ENCODE measurements at regions not wholly inside any gene's neighbourhood (a gene's known extent, or its start where the extent isn't known, plus 50 kb on each side); places are given as distances from the start of the nearest gene placed in this dataset.
"Not testable (repeated sequence)": the region's sequence is repeated elsewhere in the genome, so short reads cannot be mapped to it uniquely, and the experiment has no call there.

DNA sequence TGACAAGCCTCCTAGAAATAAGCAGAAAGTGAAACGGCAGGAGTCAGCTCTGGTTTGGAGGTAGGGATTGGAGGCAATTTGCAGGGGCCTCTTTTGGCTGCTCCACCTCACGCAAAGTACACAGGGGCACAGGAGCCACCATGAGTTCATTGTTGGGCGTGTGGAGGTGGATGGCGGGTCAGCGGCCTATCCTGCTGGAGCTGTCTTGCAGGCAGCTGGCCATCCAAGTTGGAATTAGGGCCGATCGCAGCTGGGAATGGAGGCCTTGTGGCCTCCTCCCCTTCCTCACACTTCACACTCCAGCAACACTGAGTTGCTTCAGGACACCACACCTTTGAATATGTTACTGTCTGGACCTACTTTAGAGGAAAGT lies 171.5 kb downstream of the MYCN start:
- DNase-seq: no peak

DNA sequence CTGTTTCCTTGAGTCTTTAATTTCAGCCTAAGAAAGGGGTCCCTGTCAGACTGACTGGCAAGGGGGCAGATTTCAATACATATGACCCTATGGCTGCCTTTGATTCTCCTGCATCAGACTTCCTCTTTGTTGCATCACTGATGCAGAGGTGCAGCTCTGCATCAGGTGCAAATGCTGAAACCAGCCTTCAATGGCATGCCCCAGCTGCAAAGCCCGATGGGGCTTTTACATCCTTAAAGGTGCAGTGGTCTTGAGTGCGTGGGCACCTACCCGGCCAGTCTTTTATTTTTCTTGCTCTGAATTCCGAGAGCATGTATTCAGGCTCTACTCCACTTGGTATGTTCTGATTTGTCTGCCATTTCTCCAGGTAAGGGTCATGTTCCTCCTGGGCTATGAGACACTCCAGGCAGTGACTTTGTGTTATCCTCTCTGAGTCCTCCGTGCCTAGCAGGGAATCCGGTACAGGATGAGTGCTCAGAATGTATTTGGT lies 169.5 kb downstream of the MYCN start:
- DNase-seq: no peak

DNA sequence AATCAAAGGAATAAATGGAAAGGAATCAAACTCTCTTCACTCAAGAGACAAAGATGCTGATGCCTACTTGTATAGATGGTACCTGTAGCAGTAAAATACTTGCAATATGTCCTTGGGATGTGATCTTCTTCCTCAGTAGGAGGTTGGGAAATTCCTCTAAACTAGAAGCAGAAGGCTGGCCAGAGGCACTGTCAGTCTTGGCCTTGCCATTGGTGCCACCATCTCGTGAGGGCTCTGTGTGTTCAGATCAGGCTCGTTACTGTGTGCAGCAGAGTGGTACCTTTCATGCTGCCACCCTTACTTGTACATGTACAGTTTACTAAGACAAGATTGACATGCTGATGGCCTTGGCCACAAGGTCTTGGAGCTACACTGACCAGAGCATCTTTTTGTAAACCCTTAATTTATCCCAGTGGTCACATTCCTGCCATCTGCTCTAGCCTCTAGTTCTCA lies 169.0 kb downstream of the MYCN start:
- DNase-seq: no peak

DNA sequence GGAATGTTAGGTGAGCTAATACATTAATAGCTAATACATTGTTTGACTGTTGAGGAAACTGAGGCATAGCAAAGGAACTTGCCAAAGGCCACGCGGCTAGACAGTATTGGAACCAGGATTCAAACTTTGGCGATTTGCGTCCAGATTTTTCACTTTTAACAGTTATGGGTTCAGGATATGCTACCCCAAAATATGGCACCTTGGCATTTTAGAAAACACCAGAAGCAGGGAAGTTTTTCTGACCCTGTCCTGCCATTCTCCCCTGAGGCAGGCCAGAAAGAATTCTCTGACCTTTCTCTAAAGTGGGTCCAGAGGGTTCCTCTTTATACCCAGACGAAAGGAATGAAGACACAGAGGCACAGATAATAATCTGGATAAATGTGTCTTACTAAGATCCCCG lies 166.9 kb downstream of the MYCN start:
- no peak for DNase-seq

DNA sequence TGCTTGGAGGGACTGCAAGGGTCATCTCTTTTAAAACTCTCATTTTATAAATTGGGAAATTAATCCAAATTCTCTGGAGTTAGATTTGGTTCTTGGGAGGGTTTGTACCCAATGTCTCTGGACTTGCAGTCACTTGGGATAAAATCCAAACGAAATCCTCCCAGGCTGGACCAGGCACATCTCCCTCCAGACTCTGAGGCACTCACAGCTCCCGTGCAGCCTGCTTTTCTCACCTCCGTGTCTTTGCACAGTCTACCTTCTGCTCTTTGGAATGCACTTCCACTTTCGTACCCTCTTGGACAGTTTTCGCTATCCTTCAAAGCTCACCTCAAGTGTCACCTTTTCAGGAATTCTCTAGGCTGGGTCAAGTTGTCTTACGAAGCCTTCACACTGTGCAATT lies 166.3 kb downstream of the MYCN start:
- no peak for DNase-seq

DNA sequence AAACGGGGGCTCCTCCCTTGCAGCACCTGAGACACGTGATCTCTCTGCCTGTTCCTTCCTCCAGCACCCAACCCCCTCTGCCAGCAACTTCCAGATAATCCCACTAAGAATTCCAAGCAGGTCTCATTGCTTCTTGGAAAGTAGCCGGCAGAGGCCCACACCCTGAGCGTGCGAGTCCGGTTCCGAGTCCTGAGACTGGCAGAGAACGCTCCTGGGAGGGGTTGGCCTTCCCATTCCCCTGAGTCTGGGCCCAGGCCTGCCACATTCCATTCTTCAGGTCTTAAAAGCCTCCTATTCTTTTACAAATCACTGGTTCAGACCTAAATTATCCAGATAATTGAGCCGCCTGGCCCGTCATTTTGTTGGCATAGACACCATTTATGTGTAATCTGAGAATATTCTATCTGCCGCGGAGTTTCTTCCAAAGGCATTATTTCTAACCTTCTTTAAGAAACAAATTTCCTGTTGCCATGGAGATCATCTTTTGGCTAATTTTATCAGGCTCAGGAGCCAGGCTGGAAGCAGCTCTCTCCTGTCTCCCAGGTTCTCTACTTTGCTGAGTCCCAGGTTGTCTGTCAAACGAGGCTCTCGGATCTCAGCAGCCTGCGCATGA lies 165.4 kb downstream of the MYCN start:
- no peak for DNase-seq

DNA sequence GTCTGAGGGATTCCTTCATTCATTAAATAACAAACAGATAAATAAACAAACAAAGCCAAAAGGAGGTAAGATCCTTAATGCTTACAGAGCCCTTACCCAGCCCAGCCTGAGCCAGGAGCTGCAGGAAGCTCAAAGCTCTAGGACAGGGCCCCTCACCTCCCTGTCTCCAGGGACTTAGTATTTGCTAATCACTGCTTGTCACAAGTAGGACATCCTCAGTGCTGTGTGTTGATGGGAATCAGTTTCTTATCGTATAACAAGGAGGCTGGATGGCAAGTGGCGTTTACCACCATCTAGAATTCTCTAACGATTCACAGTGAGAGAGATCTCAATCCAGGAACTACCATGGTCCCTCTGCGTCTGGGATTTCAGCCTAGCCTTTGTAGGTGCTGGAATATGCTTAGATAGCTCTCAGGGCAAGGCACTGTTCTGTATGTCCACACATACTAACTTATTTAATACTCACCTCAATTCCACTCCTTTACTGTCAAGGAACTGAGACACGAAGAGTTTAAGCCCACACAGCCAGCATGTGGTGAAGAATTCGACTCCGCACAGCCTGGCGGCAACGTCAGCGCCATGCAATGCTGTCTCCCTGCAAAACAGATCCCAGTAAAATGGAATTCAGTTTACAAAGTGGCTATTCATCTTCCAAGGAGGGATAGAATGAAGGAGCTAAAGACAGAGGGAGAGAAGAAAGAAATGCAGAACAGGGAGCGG lies 164.8 kb downstream of the MYCN start:
- DNase-seq: no peak

DNA sequence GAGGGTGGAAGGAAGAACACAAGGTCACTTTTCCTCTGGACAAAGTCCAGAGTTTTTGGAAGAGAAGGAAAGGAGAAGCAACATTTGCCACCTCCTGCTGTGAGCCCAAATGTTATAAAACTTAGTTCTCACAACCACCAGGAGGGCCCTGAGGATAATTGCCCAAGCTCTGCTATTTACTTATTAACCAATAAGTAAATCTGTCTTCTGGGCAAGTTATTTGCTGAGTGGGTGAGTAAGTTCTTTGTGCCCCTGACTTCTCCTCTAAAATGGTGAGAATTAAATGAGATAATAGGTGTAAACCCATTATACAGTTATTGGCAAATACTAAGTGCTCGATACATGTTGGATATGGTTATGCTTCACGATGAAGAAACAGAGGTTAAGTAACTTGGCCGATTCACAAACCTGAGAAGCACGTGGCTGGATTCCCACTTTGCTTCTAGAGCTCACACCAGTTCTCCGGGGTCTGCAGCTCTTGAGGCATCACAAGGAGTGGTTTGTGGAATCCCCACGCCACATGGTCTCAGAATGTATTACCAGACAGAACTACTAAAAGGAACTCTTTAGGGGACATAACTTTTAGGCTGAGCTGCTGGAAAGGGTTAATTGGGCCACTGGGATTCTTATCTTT lies 164.1 kb downstream of the MYCN start:
- no peak for DNase-seq

DNA sequence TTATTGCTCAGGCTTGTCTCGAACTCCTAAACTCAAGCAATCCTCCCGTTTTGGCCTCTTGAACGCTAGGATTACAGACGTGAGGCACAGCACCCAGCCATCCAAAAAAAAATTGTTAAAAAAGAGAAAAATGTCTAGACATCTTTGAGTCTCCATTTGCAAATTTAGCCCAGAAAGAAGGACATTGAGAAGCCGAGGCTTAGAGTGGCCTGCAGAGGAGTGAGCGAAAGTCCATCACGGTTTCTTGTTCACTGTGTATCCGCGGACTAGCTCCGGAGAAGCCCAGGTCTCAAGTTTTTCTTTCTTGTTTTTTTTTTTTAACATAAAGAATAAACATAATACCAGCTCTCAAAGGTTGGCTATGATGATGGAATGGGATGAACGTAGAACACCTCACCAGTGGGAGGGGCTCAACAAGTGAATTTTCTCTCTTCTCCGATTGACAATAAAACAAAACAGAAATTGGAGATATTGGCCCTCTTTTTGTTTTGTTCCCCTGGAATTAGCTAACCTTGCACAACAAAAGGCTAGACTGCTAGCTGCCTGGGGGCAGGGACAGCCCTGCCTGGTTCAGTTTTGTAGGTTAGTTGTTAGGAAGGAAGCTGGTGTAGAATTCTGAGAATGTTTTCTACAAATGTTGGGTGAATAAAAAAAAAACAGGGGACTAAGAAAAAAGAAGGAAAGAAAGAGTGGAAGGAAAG lies 163.4 kb downstream of the MYCN start:
- no peak for DNase-seq

DNA sequence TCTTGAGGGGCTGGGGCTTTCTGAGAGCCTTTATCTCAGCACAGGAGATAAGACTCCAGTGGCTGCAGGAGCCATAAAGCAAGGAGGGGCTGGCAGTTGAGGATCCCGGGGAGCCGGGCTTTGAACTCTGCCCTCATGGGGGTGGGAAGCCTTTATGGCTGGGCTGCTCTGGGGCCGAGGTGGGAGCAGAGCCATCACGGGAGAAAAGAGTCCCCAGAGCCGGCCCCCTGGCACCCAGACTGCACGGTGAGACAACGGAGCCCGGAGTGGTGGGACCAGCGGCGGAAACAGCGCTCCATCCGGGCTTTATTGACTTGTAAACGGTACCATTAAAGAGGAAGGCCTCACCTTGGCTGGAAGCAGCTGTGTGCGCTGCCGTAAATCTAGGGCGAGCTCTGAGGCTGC lies 162.6 kb downstream of the MYCN start:
- DNase-seq: no peak

DNA sequence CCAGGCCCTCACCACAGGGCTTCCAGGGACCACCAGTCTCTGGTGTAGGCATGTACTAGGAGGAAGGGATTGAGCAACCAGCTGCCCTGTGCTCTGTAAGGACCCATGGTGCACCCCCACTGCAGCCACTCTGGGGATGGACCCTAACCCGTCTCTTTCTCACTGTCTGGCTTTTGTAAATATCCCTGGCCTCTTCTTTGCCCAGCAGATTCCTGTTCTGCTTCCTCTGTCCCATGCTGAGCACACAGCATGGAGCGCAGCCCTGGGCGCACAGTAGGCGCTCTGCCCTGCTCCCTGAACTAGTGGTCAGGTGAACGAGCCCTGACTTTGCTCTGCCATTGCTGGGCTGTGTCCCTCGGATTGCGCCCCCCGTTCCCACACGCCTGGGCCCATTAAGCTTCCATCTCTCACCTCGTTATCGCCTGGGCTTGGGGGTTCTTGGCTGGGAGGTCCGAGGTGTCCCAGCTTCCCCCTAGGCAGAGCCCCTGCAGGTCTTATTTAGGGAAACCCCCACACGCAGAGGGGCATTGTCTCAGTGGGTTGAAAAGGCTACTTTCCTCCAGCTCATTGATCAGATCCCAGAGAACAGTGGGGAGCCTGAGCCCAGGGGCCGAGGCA lies 162.1 kb downstream of the MYCN start:
- no peak for DNase-seq

DNA sequence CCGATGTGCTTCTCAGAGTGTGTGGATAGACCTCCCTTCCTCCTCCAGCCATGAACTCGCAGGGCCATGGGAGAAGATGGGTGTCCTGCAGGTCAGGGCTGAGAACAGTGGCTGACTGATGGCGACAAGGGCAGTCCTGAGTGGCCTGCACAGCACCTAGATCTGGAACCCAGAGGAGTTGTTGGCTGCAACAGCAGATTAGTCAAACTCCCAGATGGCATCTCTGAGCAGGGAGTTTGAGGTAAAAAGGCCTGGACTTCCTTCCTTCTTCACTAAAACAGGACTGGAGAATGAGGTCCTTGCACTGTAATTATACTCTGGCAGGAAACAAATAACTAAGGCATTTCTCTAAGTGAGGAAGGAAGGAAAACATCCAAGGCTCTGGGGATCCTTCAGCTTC lies 160.8 kb downstream of the MYCN start:
- no peak for DNase-seq

DNA sequence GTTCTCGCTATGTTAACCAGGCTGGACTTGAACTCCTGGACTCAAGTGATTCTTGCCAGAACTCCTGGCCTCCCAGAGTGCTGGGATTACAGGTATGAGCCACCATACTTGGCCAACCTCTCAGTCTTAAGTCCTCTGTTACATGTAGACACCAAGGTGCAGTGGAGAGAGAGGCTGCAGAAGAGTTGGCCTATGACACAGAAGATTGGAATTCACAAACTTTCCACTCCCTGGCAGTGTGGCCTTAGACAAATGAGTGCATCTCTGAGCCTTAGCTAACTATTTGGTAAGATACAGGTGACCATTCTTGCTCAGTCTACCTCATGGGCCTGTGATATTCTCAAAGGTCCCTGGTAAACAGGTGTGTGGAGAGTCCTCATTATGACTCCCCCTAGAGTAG lies 159.7 kb downstream of the MYCN start:
- DNase-seq: no peak

DNA sequence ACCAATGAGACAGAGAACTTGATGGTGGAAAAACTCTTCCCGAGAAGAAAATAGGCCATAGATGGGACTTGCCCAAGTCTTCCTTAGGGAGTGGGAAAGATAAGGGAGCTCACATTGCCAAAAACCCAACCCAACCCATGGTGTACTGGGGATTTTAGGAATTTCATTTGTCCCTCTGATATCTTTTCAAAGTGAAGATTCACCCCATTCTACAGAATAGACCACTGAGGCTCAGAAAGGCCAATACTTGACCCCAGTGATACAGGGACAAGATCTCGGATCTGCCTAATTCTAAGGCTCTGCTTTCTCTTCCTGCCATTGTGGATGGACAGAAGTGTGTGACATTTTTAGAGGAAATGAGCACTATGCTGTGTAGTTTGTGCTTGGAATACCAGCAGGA lies 159.0 kb downstream of the MYCN start:
- DNase-seq: no peak

DNA sequence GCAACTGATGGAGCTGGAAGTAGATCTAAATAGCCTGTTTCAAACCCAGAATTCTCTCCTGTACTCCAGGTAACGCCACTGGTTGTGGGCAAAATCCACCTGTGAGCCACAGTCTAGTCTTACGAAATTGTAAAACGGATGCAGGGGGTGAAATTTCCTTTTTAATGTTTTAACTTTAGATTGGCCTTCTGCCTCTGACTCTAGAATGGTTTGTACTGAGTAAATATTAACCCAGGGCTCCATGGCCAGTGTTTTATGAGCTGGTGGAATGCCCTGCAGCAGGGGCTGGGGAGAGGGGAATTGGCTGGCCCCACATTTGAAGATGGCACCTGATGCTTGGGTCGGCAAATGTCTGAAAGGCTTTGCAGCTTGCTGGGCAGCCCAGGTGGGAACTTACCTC lies 156.6 kb downstream of the MYCN start:
- DNase-seq: no peak

DNA sequence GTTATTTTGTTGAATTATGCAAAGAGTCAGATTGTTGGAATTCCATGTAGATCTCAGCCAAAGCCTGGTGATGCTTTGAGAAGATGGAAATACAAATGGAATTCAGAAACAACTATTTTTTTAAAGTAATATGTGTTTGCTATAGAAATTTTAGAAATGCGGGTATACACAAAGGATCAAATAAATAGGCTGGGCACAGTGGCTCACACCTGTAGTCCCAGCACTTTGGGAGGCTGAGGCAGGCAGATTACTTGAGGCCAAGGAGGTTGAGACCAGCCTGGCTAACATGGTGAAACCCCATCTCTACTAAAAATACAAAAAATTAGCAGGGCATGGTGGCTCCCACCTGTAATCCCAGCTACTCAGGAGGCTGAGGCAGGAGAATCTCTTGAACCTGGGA lies 155.1 kb downstream of the MYCN start:
- not testable (repeated sequence) for DNase-seq

DNA sequence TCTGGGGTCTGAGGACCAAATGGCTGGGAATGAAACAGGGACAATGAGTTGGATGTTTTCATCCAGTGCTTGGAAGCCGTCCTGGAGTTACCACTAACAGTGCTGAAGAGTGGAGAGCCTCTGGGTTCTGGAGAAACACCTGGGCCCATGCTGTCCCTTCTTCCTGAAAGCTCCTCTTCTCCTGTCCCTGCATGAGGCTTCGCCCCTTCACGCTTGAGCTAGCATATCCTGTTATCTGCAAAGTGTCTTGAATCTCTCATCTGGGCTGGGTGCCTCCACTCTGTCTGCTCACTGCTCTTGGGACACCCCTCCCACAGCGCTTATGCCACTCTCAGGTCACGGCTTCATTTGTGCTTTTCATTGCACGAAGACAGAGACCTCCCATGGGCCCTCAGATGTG lies 154.5 kb downstream of the MYCN start:
- no peak for DNase-seq

DNA sequence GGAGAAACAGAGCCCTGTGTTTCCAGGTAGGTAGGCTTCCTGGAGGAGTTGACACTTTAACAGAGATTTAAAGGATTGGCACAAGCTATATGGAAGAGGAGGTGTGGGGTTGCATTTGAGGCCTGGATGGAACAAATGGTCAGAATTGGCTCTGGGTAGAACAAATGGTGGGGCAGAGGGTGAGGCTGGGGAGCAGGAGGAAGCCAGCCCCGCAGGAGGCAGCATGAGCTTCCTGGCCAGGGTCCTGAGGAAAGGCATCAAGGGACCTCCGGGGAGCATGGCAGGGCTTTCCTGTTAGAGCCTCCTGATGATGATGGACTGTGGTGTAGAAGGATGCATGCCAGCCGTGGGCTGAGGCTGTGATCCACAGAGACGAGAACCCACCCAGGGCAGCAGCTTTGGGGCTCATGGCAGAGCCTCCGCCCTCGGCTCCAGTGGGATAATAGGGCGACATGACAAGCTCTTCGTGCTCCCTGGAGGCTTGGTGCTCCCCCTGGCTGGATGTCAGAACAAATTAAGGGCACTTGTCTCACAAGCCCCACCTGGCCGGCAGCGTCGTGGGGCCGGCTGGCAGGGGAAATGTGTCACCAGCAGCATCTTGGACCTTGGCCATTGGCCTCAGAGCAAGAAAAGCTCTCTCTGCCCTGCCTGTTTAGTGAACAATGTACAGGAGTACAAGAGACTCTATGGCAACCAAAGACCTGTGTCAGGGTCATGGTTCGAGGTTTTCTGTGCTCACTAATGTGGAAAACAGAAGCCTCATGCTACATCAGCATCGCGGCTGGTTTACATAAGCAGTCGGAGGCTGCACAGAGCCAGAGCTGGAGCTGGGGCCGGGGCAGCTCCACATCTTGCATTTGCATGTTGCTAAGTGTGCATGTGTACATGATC lies 153.5 kb downstream of the MYCN start:
- no peak for DNase-seq

DNA sequence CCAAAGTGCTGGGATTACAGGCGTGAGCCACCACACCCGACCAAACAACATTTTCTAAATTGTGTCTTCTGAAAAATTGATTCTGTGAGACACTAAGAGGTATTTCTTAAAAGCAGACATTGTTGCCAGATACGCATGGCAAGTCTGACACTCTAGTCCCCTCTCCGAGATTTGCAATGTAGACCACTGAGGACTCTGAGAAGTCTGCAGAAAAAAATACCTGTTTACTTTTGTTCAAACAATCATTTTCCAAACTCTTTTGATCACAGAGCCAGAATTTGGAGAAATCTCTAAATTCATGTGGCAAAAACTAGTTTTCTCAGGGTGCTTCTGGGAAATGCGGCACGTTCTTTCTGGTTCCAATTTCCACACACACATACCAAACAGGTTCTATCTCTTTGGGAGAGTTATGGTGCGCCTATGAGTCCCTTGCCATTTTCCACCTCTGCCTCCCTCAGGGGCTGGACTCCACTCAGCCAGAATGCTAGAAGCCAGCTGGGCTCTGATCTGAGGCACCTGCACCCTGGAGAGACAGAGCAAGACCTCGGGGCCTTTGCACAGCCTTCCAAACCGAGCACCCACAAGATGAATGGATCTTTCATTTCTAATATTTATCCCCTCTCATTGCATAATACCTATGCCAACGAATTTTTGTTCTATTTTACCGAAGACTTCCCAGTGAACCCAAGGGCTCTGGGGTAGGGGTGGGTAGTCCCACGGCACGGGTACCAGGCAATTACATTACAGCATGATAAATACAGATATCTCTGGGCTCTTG lies 152.7 kb downstream of the MYCN start:
- no peak for DNase-seq

DNA sequence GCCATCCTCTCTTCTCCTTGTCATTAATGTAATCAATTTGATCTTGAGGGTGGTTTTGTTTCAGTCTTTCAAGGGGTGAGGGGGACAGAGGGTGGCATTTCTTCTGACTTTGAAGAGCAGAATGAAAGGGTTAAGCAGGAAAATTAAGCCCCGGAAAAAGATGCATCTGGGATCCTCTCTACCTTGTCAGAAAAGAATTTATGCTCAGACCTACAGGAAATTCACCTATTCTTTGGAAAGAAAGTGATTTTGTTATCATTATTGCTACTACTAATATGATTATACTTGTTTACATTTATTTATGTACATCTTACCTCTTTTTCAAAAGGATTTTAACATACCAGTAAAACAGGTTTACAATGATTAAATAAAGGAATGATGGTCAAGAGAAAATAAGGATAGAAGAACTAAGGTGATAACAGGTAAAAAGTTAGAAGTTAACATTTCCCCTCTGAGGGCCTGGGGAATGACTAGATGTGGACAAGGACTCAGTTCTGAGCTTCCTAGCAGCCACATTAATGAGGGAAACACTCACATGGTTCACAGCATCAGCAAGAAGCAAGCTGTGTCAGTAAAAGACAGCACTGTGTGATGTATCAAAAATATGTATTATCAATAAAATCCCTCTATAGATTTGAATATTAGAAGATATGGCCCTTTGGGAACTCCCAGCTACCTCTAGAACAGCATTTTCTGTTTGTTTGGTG lies 151.4 kb downstream of the MYCN start:
- DNase-seq: no peak
